MM.1S (cell line): ENCODE measurements at regions not wholly inside any gene's neighbourhood (a gene's known extent, or its start where the extent isn't known, plus 50 kb on each side); places are given as distances from the start of the nearest gene placed in this dataset.

Source experiments
- DNase-seq: peaks from one replicate; pipeline ENCODE4 v3.0.0-alpha.2; 2015
- H2AFZ ChIP-seq: fragments of 300-600 bp; sonication (generic); 2 replicates; pipeline ENCODE4 v1.6.0; 2016; ENCODE audit warnings: antibody characterized with exemption, low read length
- H3F3A ChIP-seq: fragments of 300-600 bp; sonication (generic); 2 replicates; pipeline ENCODE4 v1.6.1; 2016; ENCODE audit warnings: mild to moderate bottlenecking, antibody characterized with exemption, low read length, moderate library complexity, mixed read lengths; ENCODE audit not compliant: insufficient read depth
- H3K27ac ChIP-seq: fragments of 300-600 bp; sonication (generic); 2 replicates; pipeline ENCODE4 v1.5.1; 2016; ENCODE audit warnings: mild to moderate bottlenecking, low read length
- H3K27me3 ChIP-seq: fragments of 300-600 bp; sonication (generic); replicated peaks from 2 replicates; pipeline ENCODE4 v1.6.0; 2016; ENCODE audit warnings: low read length; ENCODE audit not compliant: insufficient read depth
- H3K36me3 ChIP-seq: fragments of 300-600 bp; sonication (generic); replicated peaks from 2 replicates; pipeline ENCODE4 v1.6.1; 2016; ENCODE audit warnings: mild to moderate bottlenecking, low read length, mixed read lengths; ENCODE audit not compliant: insufficient read depth
- H3K4me1 ChIP-seq: fragments of 300-600 bp; sonication (generic); 2 replicates; pipeline ENCODE4 v1.6.1; 2016; ENCODE audit warnings: low read length, mixed read lengths
- H3K4me2 ChIP-seq: fragments of 300-600 bp; sonication (generic); 2 replicates; pipeline ENCODE4 v1.6.0; 2016; ENCODE audit warnings: low read depth, low read length
- H3K4me3 ChIP-seq: fragments of 300-600 bp; sonication (generic); 2 replicates; pipeline ENCODE4 v1.5.1; 2016; ENCODE audit warnings: low read length, mixed read lengths
- H3K79me2 ChIP-seq: fragments of 300-600 bp; sonication (generic); 2 replicates; pipeline ENCODE4 v1.6.1; 2016; ENCODE audit warnings: mixed run types, low read length, mixed read lengths
- H3K9ac ChIP-seq: fragments of 300-600 bp; sonication (generic); 2 replicates; pipeline ENCODE4 v1.6.1; 2016; ENCODE audit warnings: low read length, mixed read lengths
- H3K9me2 ChIP-seq: fragments of 300-600 bp; sonication (generic); replicated peaks from 2 replicates; pipeline ENCODE4 v1.6.1; 2016; ENCODE audit warnings: mild to moderate bottlenecking, low read length, mixed read lengths; ENCODE audit not compliant: insufficient read depth
- H3K9me3 ChIP-seq: fragments of 300-600 bp; sonication (generic); replicated peaks from 2 replicates; pipeline ENCODE4 v1.6.1; 2016; ENCODE audit warnings: mild to moderate bottlenecking, low read length, mixed read lengths; ENCODE audit not compliant: insufficient read depth
- H4K20me1 ChIP-seq: fragments of 300-600 bp; sonication (generic); 2 replicates; pipeline ENCODE4 v1.6.1; 2016; ENCODE audit warnings: mild to moderate bottlenecking, low read length, moderate library complexity, mixed read lengths; ENCODE audit not compliant: insufficient read depth
- CTCF ChIP-seq: fragments of 300-600 bp; sonication (generic); IDR thresholded peaks from 2 replicates; pipeline ENCODE4 v1.5.1; 2016; ENCODE audit warnings: antibody characterized with exemption, low read length, mixed read lengths
- EZH2 ChIP-seq: fragments of 300-600 bp; sonication (generic); optimal IDR thresholded peaks from 2 replicates; pipeline ENCODE3; 2017; ENCODE audit warnings: low read depth, mild to moderate bottlenecking, antibody characterized with exemption, low read length, mixed read lengths
- EZH2phosphoT487 ChIP-seq: fragments of 300-600 bp; sonication (generic); IDR thresholded peaks from 2 replicates; pipeline ENCODE4 v1.6.1; 2018; ENCODE audit warnings: antibody characterized with exemption, low read length

- Histone ChIP-seq H3K27ac (no peak overlapping the region), H3K79me2 (no peaks in the 10 kb centered on the region), H2AFZ (no peak overlapping the region), H3K27me3 (no peaks in the 10 kb centered on the region), H3K4me2 (no peak overlapping the region), H3K9me3 (no peaks in the 10 kb centered on the region), H4K20me1 (no peaks in the 10 kb centered on the region), H3K9me2 (no peaks in the 10 kb centered on the region), H3K4me1 (peaks cover 20% of the 10 kb centered on the region), H3K4me3 (no peak overlapping the region), H3K36me3 (no peaks in the 10 kb centered on the region), H3K9ac (no peak overlapping the region), H3F3A (peaks cover 2% of the 10 kb centered on the region; the same call in 1 of the 2 replicates)
- no peak for TF ChIP-seq EZH2phosphoT487
- no peak for TF ChIP-seq EZH2
- no peak for TF ChIP-seq CTCF
- DNase-seq: no peak
These were observed 317.7 kb upstream of the TLE3 start for GRCh38 chr15:70415398-70415797.

GRCh38 chr15:70414626-70415025 lies 316.9 kb upstream of the TLE3 start:
- Histone ChIP-seq H3K4me3 (no peak overlapping the region), H3K9ac (no peak overlapping the region), H4K20me1 (no peaks in the 10 kb centered on the region), H3K27me3 (no peaks in the 10 kb centered on the region), H3K4me2 (no peak overlapping the region), H3K79me2 (no peaks in the 10 kb centered on the region), H3K36me3 (no peaks in the 10 kb centered on the region), H3F3A (peaks cover 10% of the 10 kb centered on the region), H3K9me3 (no peaks in the 10 kb centered on the region), H3K9me2 (no peaks in the 10 kb centered on the region), H3K27ac (no peak overlapping the region), H2AFZ (no peak overlapping the region), H3K4me1 (peaks cover 27% of the 10 kb centered on the region)
- no peak for DNase-seq
- no peak for TF ChIP-seq CTCF
- TF ChIP-seq EZH2: no peak
- no peak for TF ChIP-seq EZH2phosphoT487

- Histone ChIP-seq H3K27me3 (no peaks in the 10 kb centered on the region), H3K79me2 (no peaks in the 10 kb centered on the region), H4K20me1 (no peaks in the 10 kb centered on the region), H3K4me2 (no peak overlapping the region), H2AFZ (no peak overlapping the region), H3F3A (peaks cover 18% of the 10 kb centered on the region), H3K4me1 (peaks cover 43% of the 10 kb centered on the region), H3K9me2 (no peaks in the 10 kb centered on the region), H3K9me3 (no peaks in the 10 kb centered on the region), H3K27ac (no peak overlapping the region), H3K4me3 (no peak overlapping the region), H3K36me3 (no peaks in the 10 kb centered on the region), H3K9ac (no peak overlapping the region)
- DNase-seq: no peak
- TF ChIP-seq EZH2 (no peak), CTCF (no peak)
These were observed 315.1 kb upstream of the TLE3 start for GRCh38 chr15:70412794-70413193.
